ENCODE measurements at regions not wholly inside any gene's neighbourhood (a gene's known extent, or its start where the extent isn't known, plus 50 kb on each side); places are given as distances from the start of the nearest gene placed in this dataset.

DNA sequence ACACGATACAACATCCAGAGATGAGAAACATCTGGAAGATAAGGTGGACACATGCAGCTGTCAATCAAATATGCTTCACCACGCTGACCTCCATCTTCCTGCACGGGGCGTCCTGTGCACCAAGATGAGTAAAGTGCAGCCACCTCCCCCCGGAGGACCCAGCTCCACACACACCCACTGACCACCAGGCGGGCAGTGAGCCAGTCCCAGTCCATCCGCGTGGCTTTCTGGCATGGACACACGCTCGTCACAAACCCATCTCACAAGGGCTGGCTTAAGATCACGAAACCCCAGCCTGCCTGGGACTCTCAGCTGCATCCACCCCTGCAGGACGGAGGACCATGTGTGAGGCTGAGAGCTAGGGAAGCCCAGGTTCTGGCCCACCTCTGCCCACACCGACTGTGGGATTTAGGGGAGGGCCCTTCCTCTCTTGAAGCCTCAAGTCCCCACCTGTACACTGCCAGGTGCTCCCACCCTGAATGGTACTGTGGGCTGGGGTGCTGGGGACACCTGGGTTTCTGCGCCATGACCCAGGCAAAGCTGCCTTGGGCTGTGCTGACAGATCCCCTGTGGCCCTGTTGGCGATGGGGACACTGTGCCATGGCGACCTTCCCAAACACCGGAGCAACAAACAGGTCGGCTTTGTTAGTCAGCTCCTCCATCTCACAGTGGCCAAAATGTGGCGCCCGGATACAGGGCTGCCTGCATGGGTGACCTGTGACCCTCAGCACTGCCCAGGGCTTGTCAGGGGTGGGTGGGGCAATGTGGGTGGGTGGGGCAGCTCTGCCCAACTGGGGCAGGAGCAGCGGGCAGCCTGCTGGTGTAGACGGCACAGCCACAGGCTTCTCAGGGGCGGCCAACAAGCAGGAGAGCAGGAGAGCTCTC is 629.0 kb downstream of the TBC1D22A start:
- DNase-seq (ENCODE audit: insufficient read length, low spot score) (no peak), FAIRE-seq (no peak)
- TF ChIP-seq, protein P1, sequence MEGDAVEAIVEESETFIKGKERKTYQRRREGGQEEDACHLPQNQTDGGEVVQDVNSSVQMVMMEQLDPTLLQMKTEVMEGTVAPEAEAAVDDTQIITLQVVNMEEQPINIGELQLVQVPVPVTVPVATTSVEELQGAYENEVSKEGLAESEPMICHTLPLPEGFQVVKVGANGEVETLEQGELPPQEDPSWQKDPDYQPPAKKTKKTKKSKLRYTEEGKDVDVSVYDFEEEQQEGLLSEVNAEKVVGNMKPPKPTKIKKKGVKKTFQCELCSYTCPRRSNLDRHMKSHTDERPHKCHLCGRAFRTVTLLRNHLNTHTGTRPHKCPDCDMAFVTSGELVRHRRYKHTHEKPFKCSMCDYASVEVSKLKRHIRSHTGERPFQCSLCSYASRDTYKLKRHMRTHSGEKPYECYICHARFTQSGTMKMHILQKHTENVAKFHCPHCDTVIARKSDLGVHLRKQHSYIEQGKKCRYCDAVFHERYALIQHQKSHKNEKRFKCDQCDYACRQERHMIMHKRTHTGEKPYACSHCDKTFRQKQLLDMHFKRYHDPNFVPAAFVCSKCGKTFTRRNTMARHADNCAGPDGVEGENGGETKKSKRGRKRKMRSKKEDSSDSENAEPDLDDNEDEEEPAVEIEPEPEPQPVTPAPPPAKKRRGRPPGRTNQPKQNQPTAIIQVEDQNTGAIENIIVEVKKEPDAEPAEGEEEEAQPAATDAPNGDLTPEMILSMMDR (IDR thresholded peaks at IDR 0.05; ENCODE audit: insufficient read depth, missing control alignments) = no peak

- DNase-seq (ENCODE audit: insufficient read length, low spot score) = no peak
- FAIRE-seq = no peak
- TF ChIP-seq, protein P1 (IDR thresholded peaks at IDR 0.05; ENCODE audit: insufficient read depth, missing control alignments) = no peak
These were observed 627.8 kb downstream of the TBC1D22A start for GRCh38 chr22:47390026-47390970.

DNA sequence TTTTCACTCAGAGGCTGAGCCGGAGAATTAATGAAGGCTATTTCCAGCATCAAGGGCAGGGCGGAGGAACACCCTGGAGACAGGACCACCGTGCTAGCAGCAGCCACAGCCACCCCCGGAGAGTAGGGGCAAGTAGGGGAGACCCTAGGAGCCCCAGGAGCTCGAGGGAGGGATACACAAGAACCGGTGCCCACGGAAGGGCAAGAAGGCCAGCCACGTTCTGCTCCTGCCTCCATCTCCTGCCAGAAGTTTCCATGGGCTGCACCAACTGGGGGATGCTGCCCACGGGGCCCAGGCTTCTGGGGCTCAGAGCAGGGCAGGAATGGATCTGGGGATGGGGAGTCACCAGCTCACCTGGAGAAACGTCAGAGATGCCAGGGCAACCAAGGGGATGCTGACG is 626.8 kb downstream of the TBC1D22A start:
- DNase-seq (ENCODE audit: insufficient read length, low spot score) (no peak), FAIRE-seq (no peak)
- TF ChIP-seq, protein P1 (IDR thresholded peaks at IDR 0.05; ENCODE audit: insufficient read depth, missing control alignments) = no peak

GRCh38 chr22:47388778-47389177 is 626.3 kb downstream of the TBC1D22A start:
- DNase-seq (ENCODE audit: insufficient read length, low spot score) = no peak
- no peak for FAIRE-seq
- TF ChIP-seq, protein P1 (IDR thresholded peaks at IDR 0.05; ENCODE audit: insufficient read depth, missing control alignments) = no peak

DNA sequence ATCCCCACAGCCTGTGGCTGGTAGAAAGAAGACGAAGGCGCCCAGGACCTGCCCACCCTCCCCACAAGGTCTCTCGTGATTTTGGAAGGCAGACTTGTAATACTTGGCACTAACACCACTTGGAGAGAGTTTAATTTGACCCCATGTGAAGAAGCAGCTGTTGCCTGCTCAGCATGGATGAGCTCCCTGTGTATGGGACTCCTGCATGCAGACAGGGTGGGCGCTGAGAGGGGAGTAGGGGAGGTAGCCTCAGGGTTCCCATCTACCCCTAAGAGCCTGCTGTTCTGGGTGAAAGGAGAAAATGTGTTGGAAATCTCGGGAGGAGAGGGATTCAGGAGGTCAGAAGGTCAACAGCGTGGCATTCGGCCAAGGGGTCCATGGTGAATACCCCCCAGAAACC is 625.9 kb downstream of the TBC1D22A start:
- TF ChIP-seq, protein P1 (IDR thresholded peaks at IDR 0.05; ENCODE audit: insufficient read depth, missing control alignments) = no peak
- DNase-seq (ENCODE audit: insufficient read length, low spot score) = no peak
- FAIRE-seq = no peak

GRCh38 chr22:47386812-47387510 is 624.5 kb downstream of the TBC1D22A start:
- FAIRE-seq = no peak
- DNase-seq (ENCODE audit: insufficient read length, low spot score) = no peak
- TF ChIP-seq, protein P1 (IDR thresholded peaks at IDR 0.05; ENCODE audit: insufficient read depth, missing control alignments) = no peak

Measured in D721Med (cell line).